ENCODE measurements at regions not wholly inside any gene's neighbourhood (a gene's known extent, or its start where the extent isn't known, plus 50 kb on each side); places are given as distances from the start of the nearest gene placed in this dataset.

DNA sequence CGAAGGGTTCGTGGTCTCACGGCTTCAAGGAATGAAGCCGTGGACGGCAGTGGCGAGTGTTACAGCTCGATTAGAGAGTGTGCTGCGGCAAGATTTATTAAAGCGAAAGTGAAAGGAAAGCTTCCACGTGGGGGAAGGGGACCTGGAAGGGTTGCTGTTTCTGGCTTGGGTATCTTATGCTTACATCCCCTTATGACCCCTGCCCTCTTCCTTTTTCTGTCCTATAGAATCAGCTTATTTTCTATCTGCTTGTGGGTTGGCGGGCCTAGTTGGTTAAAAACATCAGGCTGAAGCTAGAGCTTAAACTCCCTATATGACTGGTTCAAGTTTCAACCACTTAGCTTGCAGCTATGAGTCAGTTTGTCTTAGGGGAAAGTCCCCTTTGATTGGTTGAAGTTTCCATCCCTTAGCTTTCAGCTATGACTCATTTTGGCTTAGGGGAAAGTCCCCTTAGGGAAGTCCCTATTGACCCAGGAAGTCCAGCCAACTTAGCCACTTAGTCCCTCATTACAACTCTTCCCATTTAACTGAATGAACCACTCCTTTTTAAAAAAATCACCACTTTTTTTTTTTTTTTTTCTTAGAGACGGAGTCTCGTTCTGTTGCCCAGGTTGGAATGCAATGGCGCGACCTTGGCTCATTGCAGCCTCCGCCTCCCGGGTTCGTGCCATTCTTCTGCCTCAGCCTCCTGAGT is 1494.7 kb upstream of the TMEM132C start:
- DNase-seq (ENCODE audit: low read depth), result peak; percentile 9

DNA sequence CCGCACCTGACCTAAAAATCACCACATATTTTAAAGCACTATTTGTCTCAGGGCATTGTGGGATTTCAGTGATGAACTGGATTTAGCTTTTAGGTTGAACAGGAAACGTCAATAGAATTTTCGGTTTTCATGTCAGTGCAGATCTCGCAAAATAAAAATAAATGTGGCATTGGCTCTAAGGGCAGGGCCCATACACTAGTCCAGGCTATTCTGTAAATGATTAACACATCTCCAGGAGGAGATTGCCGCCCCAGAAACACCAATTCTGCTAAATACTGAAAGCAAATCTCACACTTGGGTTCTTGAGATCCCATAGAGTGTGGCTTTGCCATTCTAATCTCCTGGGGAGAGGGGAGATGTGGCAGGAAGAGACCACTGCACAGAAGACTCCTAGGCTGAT is 1494.0 kb upstream of the TMEM132C start:
- DNase-seq (ENCODE audit: low read depth), result no peak

DNA sequence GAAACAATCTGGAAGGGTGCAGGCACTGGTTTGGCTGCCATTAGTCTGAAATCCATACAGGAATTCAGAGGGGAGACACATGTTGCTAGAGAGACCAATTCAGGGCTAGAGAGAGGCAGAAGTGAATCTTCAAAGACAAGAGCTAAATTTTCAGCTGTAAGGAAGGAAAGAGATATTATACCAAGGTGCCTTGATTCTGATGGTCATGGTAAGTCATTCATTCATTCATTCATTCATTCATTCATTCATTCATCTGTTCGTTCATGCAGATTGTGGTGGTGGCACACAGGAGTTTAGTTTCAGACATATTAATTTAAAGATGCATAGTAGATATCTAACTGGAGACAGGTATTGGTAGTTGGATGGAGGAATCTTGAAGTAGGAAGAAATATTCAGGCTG is 1493.5 kb upstream of the TMEM132C start:
- no peak for DNase-seq (ENCODE audit: low read depth)

DNA sequence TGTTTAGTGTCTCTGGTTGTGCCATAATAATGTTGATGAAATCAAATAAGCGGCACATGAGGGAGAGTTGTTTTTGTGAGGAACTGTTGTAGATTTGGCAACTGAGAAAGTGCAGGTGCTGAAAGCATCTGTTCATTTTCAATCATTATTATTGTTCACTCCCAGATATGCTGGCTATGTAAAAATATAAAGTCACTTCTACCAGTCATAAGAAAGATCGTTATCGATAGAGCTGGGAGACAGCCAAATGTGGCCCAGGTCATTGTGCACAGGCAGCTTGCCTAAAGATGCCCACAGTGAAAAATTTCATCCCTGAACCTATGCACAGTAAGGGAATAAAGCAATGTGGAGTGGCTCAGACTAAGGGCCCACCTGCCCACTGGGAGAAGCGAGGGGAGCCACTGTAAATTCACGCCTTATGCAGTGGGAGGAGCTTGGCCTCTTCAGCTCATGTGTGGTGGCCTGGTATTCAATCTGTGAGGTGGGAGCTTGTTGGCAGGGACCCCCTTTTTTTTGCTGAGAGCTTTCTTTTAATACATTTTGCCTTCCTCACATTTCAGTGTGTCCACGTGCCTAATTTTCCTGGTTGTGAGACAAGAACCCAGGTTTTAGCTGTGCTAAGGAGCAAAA is 1490.8 kb upstream of the TMEM132C start:
- DNase-seq (ENCODE audit: low read depth), result no peak

DNA sequence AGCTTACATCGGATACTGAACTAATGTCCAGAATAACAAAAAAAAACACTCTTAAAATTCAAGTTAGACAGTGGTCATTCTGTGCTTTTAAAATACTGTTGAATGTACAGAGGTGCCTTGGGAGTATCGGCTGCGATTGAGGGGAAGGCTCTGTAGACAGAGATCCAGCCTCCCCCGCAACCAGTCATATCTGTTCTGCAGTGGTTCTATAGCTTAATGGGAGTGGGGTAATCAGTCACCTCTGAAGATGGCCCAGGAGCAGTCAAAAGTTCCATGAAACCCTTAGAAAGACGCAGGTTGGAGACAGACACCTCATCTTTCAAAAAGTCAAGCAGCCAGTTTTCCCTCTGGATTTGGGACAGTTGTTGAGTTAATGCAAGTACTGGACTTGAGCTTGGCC is 1486.6 kb upstream of the TMEM132C start:
- no peak for DNase-seq (ENCODE audit: low read depth)

DNA sequence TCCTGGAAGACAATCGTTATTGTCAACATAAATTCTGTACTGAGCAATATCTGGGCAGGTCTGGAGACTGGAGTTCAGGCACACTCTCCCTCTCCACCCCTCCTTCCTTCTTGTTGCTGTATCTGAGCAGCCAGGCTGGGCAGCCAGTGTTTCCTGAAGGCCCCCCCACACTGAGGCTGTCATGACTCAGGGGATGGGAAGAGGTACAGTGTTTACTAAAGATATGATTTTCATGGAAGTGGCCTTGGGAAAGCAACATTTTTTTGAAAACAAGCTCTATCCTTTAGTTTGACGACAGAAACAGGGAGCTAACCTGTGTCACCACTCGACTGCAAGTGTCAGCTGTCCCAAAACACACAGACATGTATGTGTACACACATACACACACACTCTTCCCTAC is 1485.4 kb upstream of the TMEM132C start:
- DNase-seq (ENCODE audit: low read depth), result no peak

DNA sequence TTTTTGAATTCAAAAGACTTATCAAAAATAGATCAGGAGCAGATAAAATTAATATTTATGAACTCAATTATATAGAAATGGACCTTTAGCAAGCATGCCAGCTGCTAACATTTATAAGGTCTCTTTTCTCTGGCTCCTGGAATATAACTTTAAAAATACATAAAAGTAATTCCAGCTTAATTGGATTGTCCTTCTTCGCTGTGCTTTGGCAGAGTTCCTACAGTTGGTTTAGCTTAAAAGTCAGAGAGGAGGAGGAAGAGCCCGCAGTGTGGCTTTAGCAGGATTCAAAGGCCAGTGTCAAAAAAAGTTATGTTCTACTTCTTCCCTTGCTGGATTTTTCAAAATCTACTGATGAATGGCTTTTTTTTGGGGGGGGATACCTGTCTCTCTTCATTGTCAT is 1484.9 kb upstream of the TMEM132C start:
- no peak for DNase-seq (ENCODE audit: low read depth)

DNA sequence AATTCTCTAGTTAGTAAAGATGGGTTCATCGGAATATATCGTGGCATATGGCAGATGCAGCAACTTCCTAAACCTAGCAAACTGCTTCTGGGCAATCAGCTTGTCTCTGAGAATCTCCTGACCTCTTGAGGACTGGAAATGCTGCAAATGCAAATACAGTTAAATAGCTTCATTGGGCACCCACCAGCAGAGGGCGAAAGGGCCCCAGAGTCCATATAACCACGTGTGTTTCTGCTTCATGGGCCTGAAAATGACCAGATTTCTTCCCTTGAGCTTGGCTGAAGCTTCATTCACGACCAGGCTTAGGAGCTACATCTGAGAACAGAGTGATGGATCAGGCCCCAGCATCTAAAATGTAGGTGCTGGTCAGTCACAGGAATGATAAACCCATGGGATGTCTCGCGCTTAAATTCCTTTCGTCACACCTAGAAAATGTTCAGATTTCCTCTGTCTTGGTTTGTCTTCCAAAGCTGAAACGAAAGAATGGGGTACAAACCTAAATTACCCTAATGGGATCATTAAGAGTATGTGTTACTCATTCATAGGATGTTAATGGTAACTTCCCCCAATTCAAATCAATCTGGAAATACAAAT is 1482.5 kb upstream of the TMEM132C start:
- DNase-seq (ENCODE audit: low read depth), result no peak

DNA sequence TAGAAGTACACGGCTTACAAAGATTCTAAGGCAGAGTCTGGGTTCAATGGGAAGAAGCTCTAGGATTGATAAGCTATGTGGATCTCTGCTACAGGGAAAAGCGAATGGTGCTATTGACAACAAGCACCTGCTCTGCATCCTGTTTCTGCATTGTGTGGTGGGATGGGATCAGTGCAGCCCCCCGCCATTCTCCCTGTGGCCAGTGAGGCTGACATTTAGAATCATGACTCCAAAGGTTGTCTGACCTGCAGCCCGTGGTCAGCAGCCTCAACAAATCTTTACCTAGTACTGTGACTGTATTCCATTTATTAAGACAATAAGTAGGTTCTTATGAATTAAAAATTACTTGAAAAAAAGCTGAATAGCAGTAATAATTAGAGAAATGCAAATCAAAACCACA is 1477.0 kb upstream of the TMEM132C start:
- DNase-seq (ENCODE audit: low read depth), result no peak

DNA sequence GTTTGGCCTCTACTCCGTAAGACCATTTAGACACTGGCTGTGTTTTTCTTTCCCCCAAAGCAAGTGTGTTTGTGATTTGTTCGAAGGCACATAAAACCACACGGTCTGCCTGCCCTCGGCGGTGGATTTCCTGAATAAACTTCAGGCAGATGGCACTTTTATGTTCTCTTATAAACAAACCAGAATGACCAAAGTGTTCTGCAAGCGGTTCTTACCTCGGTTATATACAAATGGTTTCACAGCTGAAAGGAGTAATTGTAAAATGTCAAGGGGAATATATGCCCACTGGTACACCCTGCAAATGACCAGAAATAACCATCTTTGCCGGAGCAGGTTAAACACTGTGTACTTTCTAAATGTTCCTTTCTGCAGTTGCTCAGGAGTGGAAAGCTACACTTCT is 1475.8 kb upstream of the TMEM132C start:
- DNase-seq (ENCODE audit: low read depth), result no peak

DNA sequence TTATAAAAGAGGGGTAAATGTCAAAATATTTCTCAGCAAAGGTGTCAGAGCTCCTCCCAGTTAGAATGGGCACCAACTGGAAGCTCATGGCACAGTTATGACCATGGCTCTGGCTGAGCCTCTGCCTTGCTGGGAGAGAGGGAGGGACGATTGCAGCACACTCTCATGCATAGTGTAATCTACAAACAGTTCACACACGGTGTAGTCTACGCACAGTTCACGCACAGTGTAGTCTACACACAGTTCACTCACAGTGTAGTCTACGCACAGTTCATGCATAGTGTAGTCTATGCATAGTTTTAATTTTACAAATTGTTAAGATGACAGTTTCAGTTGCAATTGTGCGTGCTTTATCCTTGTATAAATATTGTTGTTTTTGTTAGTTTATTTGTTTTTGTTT is 1474.6 kb upstream of the TMEM132C start:
- DNase-seq (ENCODE audit: low read depth), result no peak

DNA sequence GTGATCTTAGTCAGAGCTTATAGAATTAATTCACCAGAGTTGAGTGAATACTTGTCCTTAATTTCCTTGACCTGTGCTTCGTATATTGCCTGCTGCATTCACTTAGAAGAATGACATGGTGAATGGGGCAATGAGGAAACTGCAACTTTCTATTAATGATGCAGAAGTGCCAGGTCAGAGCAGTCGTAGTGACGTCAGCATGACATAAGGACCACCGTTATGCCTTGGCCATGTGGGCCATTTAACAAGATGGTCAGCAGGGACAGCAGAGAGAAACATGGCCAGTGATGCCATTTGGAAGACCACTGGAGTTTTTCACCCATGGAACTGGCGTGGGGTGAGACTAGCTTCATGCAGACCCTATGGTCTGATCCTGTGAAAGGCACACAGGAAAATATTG is 1469.4 kb upstream of the TMEM132C start:
- no peak for DNase-seq (ENCODE audit: low read depth)

DNA sequence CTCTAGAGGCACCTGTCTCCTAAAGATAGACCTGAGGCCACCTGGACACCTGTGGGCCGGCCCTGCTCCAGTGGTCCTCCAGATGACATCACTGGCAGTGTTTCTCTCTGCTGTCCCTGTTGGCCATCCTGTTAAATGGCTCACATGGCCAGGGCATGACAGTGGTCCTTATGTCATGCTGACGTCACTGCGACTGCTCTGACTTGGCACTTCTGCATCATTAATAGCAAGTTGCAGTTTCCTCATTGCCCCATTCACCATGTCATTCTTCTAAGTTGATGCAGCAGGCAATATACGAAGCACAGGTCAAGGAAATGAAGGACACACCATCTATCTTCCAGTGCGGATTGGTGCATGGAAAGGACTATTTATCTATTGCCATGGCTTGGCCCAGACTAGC is 1468.5 kb upstream of the TMEM132C start:
- DNase-seq (ENCODE audit: low read depth), result no peak

DNA sequence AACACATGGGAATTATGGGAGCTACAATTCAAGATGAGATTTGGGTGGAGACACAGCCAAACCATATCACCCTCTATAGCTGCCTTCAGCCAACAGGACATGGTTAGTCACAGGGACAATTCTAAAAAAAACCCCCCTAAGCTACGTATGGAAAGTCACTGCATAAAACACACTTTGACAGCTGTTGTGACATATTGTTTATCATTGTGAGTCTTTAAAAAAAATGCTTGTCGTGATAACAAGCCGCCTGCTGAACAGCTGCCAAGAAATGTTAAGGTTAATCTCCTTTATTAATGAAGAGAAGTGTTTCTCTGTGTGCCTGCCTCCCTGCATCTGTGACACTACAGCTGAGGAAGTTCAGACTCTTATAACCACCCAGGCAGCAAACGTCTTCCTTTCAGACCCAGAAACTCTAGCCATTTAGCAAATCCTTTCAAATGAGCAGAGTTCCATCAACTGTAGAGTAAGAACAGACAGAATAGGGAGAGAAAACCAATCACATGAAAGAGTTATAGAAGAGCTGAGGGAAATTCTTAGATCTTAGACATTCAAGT is 1459.6 kb upstream of the TMEM132C start:
- no peak for DNase-seq (ENCODE audit: low read depth)

DNA sequence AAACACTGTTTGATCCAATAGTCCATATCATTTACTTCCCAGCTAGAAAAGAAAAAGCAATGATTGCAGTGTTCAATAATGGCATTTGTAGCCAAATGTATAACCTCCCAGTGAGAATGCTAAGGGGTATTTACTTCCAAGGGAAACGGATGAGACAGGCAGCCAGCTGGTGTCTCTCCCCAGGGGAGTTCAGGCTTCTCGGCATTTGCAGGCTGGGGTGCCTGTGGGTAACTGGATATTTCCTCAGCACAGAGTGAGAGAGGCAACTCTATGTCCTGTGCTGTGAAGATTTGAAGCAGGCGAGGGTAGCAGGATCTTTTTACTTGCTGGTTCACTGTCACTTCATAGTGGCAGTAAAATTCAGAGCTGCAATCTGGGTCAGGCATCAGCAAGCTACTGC is 1455.6 kb upstream of the TMEM132C start:
- no peak for DNase-seq (ENCODE audit: low read depth)

DNA sequence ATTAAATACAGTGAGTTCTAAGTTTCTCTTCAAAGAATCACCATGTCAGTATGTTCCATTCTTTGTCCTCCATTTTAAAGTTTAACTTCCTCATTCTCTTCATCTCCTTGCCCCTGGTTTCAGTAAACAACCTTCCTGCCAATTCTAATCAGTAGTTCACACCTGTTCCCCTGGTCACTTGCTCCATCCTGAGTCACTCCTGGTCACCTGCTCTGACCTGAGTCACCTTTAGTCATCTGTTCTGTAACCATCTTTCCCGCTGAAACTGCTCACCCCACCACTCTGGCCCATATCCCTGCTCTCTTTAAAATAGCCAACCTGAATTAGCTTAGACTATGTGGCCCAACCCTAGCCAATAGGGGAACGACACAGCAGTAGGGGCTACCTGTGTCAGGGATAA is 1447.4 kb upstream of the TMEM132C start:
- DNase-seq (ENCODE audit: low read depth), result no peak

DNA sequence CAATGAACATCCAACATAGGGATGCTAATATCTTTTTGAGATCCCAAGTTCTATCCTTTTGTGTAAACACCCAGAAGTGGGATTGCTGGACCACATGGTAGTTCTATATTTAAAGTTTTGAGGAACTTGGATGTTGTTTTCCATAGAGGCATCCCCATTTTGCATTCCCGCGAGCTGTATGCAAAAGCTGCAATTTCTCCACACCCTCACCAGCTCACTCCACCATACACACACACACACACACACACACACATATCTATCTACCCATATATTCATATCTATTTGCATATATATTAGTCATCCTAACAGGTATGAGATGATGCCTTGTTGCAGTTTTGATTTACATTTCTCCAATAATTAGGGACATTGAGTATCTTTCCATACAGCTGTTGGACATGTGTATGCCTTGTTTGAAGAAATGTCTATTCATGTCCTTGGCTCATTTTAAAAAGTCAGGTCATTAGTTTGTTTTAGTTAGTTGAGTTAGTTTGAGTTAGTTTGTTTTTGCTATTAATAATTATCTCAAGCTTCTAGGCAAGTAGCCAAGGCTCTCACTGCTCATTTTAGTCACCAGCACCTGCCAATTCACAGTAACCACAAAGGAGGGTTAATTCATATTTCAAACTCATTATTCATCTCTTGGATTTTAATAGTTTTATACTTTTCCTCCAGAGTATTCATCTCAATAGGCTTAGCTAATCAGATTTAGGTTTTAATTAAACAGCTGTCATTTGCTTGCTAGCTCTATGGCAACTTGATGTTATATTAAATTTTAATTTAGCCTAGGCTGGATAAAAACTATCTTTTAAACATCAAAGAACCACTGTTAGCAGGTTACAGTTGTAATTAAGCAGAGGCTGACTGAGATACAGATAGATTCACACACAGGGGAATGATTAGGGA is 1435.9 kb upstream of the TMEM132C start:
- DNase-seq (ENCODE audit: low read depth), result no peak

DNA sequence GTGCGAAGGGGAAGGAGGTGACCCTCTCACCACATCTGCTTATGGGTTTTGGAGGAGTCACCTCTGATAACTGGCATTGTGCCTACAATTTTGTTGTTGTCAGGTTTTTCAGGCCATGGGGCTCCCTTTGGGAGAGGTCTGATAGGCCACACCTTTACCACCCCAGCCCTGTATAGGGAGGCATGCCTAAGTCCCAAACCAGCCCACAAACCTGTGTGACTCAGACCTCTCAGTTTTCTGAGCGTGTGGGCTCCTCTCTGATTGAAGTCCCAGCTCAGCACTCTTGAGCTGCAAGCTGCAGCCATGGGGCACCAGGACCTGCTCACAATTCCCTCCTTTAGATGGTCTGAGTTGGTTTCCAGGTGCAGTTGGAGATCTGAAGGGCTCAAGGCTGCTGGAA is 1429.3 kb upstream of the TMEM132C start:
- no peak for DNase-seq (ENCODE audit: low read depth)

DNA sequence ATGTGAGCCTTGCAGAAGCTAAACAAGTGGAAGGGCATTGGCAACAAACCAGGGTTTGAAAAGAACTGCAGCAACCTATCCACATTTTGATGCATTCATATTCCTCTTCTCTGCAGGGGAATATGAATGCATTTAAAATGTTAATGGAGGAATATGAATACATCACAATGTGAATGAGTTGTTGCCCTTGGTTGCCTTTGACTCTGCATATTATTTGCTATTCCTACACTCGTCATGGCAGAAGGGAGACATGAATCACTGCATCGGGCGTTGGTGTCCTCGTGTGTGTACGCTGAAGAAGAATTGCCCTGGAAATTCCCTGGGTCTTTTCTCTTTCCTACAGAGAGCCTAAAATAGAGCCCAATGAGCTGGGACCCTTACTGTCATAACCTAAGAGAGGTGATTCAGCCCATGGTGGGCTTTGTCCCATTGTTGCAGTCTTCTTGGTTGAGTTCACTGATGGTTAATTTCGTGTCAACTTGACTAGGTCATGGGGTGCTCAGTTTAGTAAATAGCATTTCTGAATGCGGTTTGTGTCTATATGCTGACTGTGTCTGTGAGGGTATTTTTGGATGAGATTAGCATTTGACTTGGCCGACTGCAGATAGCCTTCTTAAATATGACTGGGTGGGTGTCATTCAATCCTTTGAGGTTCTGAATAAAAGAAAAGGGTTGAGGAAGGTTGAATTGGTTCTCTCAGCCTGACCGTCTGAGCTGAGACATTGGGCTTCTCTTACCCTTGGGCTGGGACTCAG is 1422.9 kb upstream of the TMEM132C start:
- no peak for DNase-seq (ENCODE audit: low read depth)

DNA sequence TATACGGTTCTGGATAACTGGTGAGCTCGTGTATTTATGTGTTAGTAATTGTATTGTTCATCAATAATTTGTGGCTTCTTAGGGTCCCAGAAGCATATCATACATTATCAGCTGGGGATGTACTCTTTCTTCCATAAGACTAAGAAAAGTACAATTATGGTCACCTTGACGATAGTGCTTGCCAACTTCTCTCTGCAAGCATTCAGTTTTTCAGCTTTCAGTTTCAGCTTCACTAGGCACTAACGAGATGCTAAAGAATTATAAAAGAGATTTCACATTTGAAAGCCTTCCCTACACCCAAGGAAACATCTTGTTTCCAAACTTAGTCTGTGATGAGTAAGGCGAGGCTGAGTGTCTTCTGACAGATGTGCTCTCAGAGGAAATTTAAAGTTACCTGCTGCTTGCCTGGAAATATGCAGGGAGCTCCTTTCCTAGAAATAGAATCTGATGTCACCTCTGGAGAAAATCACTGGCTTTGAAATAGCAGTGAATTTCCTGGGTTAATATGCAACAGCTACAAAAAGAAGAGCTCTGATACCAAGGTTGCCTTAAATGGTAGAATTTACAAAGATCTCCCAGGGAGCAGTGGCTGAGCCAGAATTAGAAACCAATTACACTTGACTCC is 1419.9 kb upstream of the TMEM132C start:
- DNase-seq (ENCODE audit: low read depth), result no peak

DNA sequence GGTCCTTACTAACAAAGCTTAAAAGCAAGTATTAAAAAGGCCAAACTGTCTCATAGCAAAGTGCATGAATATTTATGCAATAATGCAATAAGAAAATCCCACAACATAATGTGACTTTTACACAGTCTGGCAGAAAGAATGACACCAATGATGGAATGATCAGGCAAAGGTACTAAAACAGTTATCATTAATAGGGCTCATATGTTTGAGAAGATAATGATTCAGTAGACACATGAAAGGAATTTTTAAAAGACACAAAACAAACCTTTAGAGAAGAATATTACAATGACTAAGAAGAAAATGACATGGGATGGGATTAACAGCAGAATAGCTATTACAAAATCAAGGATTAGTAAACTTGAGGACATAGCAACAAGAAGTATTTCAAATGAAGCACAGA is 1411.2 kb upstream of the TMEM132C start:
- DNase-seq (ENCODE audit: low read depth), result no peak

All from stimulated activated CD8-positive, alpha-beta memory T cell treated with anti-CD3 and anti-CD28 coated beads, Interleukin-15, amount 100 ng/mL, for 1 hour (primary cell).